Upper lobe of left lung (tissue), 4 donors: ENCODE measurements at regions not wholly inside any gene's neighbourhood (a gene's known extent, or its start where the extent isn't known, plus 50 kb on each side); places are given as distances from the start of the nearest gene placed in this dataset.

Source experiments
- CTCF ChIP-seq, 6 experiments: fragments of 450-650 bp in 4 of 6; fragments of 200-600 bp in 2 of 6; sonication (generic) in 2 of 6; IDR thresholded peaks; one replicate each; pipeline ENCODE4 v1.5.1; 2016 to 2019; ENCODE audit warnings: antibody characterized with exemption in 6 of 6
- POLR2AphosphoS5 ChIP-seq, 2 donors: sonication (generic); formaldehyde crosslinking; IDR thresholded peaks; one replicate each; pipeline ENCODE4 v1.5.1; 2017; ENCODE audit warnings: antibody characterized with exemption in 2 of 2

- TF ChIP-seq CTCF (IDR thresholded peaks at IDR 0.05) (no peak), POLR2AphosphoS5 (IDR thresholded peaks at IDR 0.05) (no peak)
Measured at GRCh38 chr5:174503086-174503460, 221.3 kb upstream of the MSX2 start.
